Prostate gland (tissue), 2 donors: ENCODE measurements at regions not wholly inside any gene's neighbourhood (a gene's known extent, or its start where the extent isn't known, plus 50 kb on each side); places are given as distances from the start of the nearest gene placed in this dataset.

ENCODE experiments used
- DNase-seq: peaks from one replicate; pipeline ENCODE4 v3.0.0-alpha.2; 2019; ENCODE audit warnings: low spot score
- H3K27ac ChIP-seq, 2 donors: fragments of 200-600 bp; sonication (generic); 2 replicates each; pipeline ENCODE4 v1.5.1; 2017 to 2019
- H3K27me3 ChIP-seq: fragments of 200-600 bp; sonication (generic); replicated peaks from 2 replicates; pipeline ENCODE4 v1.5.1; 2019; ENCODE audit not compliant: insufficient read depth
- H3K36me3 ChIP-seq, 2 donors: fragments of 200-600 bp; sonication (generic); 1 replicate in 1 of 2; 2 replicates in 1 of 2; pipeline versions ENCODE4 v1.5.1 to v1.8.1; 2017 to 2019
- H3K4me1 ChIP-seq: fragments of 200-600 bp; sonication (generic); replicated peaks from 2 replicates; pipeline ENCODE4 v1.5.1; 2019
- H3K4me3 ChIP-seq, 2 donors: fragments of 200-600 bp; sonication (generic); 2 replicates each; pipeline ENCODE4 v1.5.1; 2017 to 2019
- H3K9me3 ChIP-seq: fragments of 200-600 bp; sonication (generic); 2 replicates; pipeline ENCODE4 v1.5.1; 2017
- CTCF ChIP-seq, 4 experiments: fragments of 200-600 bp in 2 of 4; fragments of 450-650 bp in 2 of 4; sonication (generic) in 2 of 4; IDR thresholded peaks; 1 replicate in 3 of 4; 2 replicates in 1 of 4; pipeline ENCODE4 v1.5.1; 2016 to 2019; ENCODE audit warnings: antibody characterized with exemption in 4 of 4, mild to moderate bottlenecking in 2 of 4, moderate library complexity in 2 of 4
- POLR2A ChIP-seq: fragments of 450-650 bp; IDR thresholded peaks from one replicate; pipeline ENCODE4 v1.6.1; 2016; ENCODE audit warnings: antibody characterized with exemption, mild to moderate bottlenecking
- POLR2AphosphoS5 ChIP-seq: sonication (generic); formaldehyde crosslinking; IDR thresholded peaks from one replicate; pipeline ENCODE4 v1.6.1; 2017; ENCODE audit warnings: antibody characterized with exemption
- WGBS: methylation state at CpG from one replicate; pipeline ENCODE4 v1.1.5; 2018; 5-methylcytosine and 5-hydroxymethylcytosine counted together
- intact Hi-C: fragments of 100-400 bp; cut with DNase I; formaldehyde crosslinking; loops from one replicate; pipeline ENCODE4 v1.14.2; 2022

GRCh38 chr12:84696281-84696680, 216.3 kb downstream of the SLC6A15 start:
- 72% methylated on average over 2 of the region's 2 CpGs for WGBS
- intact Hi-C loops = no loop called here
- Histone ChIP-seq H3K36me3 (no peaks in the 10 kb centered on the region), H3K27ac (no peak overlapping the region), H3K27me3 (no peaks in the 10 kb centered on the region), H3K4me3 (no peak overlapping the region), H3K9me3 (no peaks in the 10 kb centered on the region), H3K4me1 (no peaks in the 10 kb centered on the region)
- DNase-seq = no peak
- TF ChIP-seq POLR2A = no peak
- TF ChIP-seq CTCF (IDR thresholded peaks at IDR 0.05) = no peak
- TF ChIP-seq POLR2AphosphoS5 = no peak

GRCh38 chr12:84694116-84694515, 218.5 kb downstream of the SLC6A15 start:
- Histone ChIP-seq H3K36me3 (no peaks in the 10 kb centered on the region), H3K4me3 (no peak overlapping the region), H3K27me3 (no peaks in the 10 kb centered on the region), H3K9me3 (no peaks in the 10 kb centered on the region), H3K4me1 (no peaks in the 10 kb centered on the region), H3K27ac (no peak overlapping the region)
- DNase-seq = no peak
- TF ChIP-seq POLR2A (no peak), POLR2AphosphoS5 (no peak), CTCF (IDR thresholded peaks at IDR 0.05) (no peak)
- intact Hi-C loops = no loop called here

GRCh38 chr12:84692071-84692470, 220.5 kb downstream of the SLC6A15 start:
- Histone ChIP-seq H3K9me3 (no peaks in the 10 kb centered on the region), H3K27ac (no peak overlapping the region), H3K4me1 (no peaks in the 10 kb centered on the region), H3K36me3 (no peaks in the 10 kb centered on the region), H3K27me3 (no peaks in the 10 kb centered on the region), H3K4me3 (no peak overlapping the region)
- TF ChIP-seq POLR2A (no peak), CTCF (IDR thresholded peaks at IDR 0.05) (no peak), POLR2AphosphoS5 (no peak)
- DNase-seq = no peak
- intact Hi-C loops = no loop called here

GRCh38 chr12:84691266-84691665, 221.3 kb downstream of the SLC6A15 start:
- DNase-seq = no peak
- Histone ChIP-seq H3K9me3 (no peaks in the 10 kb centered on the region), H3K4me3 (no peak overlapping the region), H3K4me1 (no peaks in the 10 kb centered on the region), H3K27ac (no peak overlapping the region), H3K36me3 (no peaks in the 10 kb centered on the region), H3K27me3 (no peaks in the 10 kb centered on the region)
- intact Hi-C loops = no loop called here
- 59% methylated on average over 1 of the region's 1 CpG for WGBS
- TF ChIP-seq POLR2A = no peak
- no peak for TF ChIP-seq POLR2AphosphoS5
- no peak for TF ChIP-seq CTCF (IDR thresholded peaks at IDR 0.05)

GRCh38 chr12:84689638-84690037, 223.0 kb downstream of the SLC6A15 start:
- no peaks in the 10 kb centered on the region for H3K36me3 ChIP-seq
- no peak for TF ChIP-seq CTCF (IDR thresholded peaks at IDR 0.05)
- no peak for TF ChIP-seq POLR2AphosphoS5
- no peak for TF ChIP-seq POLR2A
- H3K4me3 ChIP-seq = no peak overlapping the region
- H3K4me1 ChIP-seq = no peaks in the 10 kb centered on the region
- H3K27ac ChIP-seq = no peak overlapping the region
- WGBS = 63% methylated on average over 9 of the region's 9 CpGs
- intact Hi-C loops = no loop called here
- DNase-seq = no peak
- H3K27me3 ChIP-seq = no peaks in the 10 kb centered on the region
- H3K9me3 ChIP-seq = no peaks in the 10 kb centered on the region
